Stimulated activated CD8-positive, alpha-beta memory T cell treated with anti-CD3 and anti-CD28 coated beads, Interleukin-4, amount 100 ng/mL, for 48 hours (primary cell): ENCODE measurements at regions not wholly inside any gene's neighbourhood (a gene's known extent, or its start where the extent isn't known, plus 50 kb on each side); places are given as distances from the start of the nearest gene placed in this dataset.

Source experiments
- DNase-seq: peaks from one replicate; pipeline ENCODE4 v3.0.0-alpha.2; 2020

DNA sequence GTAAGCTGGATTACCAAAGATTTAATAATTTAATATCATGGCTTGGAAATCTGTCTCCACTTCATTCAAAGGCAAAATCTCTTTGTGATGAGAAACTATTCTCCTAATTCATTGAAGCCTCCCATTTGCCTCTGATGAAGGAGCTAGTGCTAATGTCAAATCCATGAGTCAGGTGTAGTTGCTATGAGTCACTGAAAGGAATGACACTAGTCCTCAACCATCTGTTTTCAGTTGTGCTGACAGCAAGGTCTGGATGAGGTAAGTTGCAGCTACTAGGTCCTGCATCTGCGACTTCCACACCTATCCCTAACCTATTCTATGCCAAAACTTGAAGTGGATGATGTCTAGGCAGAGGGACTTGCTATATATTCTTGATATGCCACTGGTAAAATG lies 324.0 kb upstream of the UBE2E3 start:
- no peak for DNase-seq

DNA sequence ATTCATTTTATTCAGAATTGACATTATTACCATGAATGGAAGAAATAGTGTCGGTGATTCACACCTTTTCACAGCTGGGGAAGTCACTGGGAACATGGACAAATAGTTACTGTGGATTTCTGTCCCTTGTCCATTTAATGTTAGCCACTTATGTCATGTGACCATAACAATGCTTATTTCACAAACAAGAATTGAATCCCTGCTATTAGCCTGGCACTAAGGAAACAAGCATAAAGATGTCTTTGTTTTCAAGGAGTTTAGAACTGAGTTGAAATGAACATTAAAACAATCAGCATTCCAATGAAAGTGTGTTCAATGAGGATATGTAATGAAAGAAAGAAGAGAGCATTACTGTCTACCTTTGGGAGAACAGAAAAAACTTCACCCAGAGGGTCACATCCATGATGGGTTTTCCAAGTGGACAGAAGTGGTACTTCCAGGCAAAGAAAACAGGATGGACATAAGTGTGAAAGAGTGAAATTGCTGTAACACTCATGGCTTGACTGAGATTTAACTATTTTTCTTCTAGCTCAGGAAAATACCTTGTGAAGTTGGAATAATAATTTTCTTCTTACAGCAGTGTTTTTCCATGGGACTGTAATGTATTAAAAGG lies 324.5 kb upstream of the UBE2E3 start:
- no peak for DNase-seq

DNA sequence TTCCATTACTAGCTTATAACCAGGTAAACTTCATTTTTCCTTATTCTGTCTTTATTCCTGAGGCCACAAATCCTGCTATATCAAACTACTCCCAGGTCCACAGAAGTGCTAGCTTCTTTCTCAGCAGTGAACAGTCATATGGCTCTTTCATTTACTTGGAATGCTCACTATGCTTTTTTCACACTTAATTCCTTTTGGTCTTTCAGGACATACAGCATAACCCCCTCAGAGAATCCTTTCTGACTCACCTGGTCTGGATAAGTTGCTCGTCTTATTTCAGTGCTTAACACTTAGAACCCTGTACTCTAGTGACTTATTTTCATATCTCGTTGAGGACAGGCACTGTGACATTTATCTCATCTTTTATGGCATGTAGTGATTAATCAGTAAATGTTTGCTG lies 325.0 kb upstream of the UBE2E3 start:
- DNase-seq, result no peak

DNA sequence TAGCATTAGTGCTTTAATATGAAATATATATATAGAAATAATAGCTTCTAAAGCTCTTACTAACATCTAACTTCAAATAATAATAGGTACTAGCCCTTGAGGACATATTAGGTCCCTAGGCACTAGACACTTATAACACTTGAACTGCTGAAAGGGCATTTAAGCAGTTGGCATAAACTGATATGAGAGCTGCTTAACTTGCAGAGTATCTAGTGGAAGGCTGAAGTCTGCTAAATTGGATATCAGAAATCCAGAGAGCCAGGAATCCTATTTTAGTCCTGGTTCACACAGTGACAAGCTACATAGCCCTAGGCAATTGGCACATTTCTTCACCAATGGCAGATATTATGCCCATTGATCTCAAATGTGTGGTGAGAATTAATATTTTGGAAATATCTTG lies 326.9 kb upstream of the UBE2E3 start:
- no peak for DNase-seq

DNA sequence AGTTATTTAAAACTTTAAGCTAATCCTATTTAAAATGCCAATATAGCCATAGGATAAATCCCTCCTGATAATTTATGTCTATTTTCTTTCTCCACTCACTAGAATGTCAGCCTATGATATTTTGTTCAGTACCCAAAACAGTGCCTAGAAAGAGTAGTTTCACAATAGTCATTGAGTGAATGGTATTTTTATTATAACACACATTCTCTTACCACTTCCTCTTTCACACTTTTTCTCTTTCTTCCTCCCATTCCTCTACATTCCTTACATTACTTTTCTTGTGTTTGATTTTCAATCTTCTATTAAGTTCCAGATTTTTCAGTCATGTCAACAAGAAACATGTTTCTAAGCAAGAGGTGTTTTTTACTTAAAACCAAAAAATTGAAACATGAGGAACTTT lies 327.6 kb upstream of the UBE2E3 start:
- DNase-seq, result no peak

DNA sequence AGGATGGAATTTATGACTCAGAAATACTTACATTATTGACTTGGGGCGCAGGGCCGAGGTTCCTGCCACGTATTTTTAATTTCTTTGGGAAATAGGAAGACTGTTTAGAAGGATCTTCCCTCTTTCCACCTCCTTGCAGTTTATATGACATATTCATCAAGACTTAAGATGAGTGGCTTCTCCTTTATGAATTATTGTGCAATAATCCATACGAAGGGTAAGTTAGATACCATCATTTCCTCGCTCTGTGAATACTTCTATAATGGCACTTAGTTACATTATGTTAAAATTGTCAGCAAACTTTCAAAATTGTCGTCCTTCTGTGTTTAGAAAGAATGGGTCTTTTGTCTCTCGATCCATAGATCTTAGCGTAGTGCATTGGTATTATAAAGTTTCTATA lies 328.8 kb upstream of the UBE2E3 start:
- DNase-seq, result no peak

DNA sequence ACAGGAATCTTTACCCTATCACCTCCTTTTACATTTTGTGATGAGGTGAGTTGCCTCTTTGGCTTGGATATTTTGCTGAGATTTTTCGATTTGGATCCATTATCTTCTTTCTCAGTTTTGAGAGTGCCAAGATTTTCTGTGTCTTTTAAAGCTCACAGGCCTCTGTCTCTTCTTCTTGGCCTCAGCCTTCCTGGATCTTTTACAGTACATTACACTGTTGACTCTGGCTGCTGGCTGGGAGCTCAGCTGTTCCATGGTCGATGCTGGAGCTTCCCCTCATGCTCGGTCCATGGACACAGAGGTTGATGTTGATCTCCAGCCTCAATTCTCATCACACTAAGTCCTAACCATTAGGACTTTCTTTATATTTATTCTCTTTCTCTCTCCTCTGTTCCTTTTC lies 332.8 kb upstream of the UBE2E3 start:
- DNase-seq, result no peak

DNA sequence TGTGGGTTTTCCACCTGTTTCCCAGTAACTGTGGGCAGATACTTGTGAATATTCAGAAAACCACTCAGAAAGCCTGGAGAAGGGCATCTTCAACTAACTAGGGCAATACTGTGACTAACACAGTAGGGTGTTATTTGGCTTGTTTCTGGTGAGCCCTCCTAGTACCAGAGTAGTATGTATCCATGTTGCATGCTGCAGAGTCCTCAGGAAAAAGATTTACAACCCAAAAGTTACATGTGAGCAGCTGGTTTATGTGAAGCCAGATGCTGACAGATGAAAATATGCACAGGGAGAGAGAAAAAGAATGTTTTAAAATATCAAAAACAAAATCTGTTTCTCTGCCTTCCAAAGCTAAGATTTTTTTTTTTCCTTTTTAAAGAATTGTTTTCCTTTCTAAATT lies 333.2 kb upstream of the UBE2E3 start:
- no peak for DNase-seq

DNA sequence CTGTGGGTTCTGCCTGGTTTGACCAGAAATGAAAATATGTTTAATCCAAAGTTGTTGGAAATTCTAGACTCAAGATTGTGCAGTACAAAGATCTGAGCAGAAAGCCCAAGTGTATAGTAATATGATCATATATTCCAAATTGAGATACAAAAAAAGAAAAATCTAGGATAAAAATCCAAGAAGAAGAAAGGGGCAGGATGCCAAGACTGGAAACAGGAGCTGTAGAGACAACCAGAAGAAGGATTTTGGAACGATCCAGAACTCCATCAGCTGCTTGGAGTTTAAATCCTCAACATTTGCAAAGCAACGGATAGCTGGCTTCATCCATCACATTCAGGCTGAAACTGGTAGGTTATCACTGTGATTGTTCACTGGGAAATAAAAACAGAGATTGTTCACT lies 333.6 kb upstream of the UBE2E3 start:
- DNase-seq, result no peak

DNA sequence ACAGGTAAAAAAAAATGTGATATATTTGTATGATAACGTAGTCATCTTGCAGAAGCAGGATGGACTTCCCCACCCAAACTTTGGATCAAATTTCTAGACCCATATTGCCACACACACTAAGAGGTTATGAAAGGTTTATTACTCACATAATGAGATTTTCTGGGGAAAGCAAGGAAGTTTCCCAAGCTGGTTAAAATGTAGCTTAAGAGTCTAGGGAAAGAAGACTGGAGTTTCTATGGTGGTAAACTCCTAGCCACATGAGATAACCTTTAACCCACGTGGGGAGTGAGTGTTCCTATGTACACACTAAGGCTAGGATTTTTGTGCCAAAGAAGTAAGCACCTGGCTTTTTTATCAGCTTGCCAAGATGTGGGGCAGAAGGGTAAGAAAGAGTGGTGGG lies 335.7 kb upstream of the UBE2E3 start:
- DNase-seq, result no peak

DNA sequence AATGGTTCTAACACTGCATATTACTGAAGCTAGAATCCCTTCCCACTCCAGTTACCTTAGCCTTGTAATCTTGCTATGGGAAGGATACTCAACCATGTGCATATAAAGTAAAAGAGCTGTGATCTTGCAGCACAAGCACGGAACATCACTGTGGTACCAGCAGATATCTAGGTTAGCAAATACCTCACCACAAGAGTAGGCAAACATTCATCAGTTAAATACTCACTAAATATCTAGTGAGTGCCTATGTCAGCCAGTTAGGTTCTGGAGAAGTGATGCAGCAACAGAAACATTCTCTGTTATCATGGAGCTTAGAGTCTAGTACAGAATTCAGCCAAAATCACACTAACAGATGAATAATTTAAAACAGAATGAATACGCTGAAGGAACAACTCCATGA lies 349.6 kb upstream of the UBE2E3 start:
- DNase-seq, result no peak

DNA sequence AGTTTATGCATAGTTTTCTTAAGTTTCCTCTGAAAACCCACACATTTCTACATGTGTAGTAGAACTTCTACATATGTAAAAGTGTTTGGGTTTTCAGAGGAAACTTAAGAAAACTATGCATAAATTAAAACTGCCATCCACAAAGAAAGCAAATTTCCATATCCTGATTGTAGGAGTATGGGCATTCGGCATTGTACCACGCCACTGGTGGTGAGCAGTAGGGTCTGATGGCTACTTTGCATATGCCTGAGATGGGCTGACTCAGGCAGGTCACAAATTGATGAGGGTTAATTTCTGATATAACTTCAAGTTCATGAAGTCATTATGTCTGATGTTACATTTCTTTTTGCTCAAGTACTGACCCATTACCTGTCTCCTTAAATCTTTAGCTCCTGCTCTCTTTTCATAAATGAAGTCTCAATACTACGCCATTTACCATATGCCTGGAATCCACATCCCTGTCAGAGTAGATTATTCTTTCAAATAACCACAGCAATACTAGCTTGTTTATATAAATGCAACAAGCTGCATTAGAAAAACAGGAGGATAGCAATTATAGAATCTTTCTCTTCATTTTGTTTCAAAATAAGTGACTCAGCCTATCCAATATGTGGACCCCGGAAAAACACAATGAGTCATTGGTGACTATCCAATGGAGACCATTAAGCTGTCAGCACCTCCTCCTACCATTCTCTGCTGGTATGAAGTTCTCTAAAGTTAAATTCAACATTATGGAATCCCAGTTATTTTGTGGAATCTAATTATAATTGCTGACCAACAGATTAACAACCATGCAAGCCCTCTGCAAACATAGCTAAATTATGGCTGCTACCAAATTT lies 355.2 kb upstream of the UBE2E3 start:
- no peak for DNase-seq

DNA sequence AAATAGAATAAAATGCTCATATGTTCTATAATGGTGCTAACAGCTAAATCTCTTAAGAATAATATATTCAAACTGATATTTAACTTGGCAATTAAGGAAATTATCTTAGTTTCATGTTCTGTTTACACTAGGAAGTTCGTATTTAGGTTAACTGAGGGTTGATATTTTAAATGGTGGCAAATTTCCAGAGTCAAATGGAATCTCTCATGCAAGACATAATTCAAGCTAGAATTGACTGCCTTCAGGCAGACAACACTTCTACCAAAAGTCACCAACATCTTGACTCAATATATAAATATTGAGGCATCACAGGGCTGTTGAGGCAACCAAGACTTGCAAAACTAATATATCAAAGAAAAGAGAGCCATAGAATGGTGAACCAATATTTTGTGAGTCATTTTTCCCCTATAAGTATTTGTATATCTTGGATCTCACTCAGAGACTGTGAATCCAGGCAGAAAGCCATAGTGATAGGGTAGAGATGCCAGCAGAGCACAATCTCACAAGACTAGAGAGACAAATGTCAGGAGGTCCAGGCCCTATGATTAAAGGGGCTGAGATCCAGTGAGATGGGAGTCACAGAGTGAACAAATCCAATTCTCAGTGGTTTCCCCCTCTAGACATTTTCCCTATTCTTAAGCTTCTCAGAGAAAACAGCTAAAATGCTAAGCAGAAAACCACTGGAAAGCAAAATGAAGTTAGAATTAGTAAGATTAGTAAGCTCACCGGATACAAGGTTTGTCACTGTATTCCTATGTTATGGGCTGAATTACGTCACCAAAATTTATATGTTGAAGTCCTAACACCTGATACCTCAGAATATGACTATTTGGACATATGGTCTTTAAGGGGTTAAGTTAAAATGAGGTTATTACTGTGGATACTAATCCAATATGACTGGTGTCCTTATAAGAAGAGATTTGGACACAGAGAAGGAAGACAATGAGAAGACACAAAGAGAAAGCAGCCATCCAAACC lies 358.2 kb upstream of the UBE2E3 start:
- no peak for DNase-seq

DNA sequence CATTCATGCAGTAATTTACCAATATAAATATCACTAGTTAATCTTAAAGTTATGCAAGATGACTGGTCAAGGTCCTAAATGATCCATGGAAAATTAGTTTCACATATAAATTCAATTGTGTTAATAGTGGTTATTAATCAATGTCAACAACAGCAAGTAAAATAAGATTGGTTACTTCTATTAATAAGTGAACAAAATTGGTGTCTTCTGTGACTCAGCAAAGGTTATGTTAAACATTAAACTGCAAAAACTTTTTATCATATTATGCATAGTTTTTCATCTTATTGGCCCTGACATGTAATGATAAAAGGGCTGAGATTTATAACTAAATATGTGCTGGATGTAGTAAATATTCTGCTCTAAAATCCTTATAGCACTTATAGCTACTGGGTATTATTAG lies 359.0 kb upstream of the UBE2E3 start:
- DNase-seq, result no peak

DNA sequence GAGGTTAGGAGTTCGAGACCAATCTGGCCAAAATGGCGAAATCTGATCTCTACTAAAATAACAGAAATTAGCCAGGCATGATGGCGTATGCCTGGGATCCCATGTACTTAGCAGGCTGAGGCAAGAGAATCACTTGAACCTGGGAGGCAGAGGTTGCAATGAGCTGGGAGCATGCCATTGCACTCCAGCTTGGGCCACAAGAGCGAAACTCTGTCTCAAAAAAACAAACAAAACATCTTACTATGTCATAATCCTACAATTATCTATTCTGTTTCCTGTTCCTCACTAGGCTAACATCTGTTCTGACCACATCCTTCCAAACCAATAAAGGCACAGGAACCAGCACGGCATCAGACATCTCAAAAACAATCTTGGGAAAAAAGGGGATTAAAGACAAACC lies 361.8 kb upstream of the UBE2E3 start:
- DNase-seq, result no peak

DNA sequence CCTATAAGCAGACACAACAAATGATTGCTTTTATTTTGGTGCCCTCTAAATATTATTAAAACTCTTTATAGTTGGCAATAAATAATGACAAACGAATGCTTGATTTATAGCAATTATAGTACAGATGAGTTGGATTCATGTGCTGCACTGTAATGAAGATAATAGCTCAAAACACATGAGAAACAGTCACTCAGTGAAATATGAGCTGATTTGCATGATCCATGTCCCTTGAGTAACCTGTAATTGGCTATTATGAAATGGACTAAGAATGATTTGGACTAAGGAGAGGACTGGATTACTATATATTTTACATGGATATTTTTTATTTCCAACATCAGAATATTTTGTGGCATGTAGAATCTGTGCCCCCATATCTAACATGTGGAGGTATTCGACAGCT lies 365.6 kb upstream of the UBE2E3 start:
- DNase-seq, result no peak

DNA sequence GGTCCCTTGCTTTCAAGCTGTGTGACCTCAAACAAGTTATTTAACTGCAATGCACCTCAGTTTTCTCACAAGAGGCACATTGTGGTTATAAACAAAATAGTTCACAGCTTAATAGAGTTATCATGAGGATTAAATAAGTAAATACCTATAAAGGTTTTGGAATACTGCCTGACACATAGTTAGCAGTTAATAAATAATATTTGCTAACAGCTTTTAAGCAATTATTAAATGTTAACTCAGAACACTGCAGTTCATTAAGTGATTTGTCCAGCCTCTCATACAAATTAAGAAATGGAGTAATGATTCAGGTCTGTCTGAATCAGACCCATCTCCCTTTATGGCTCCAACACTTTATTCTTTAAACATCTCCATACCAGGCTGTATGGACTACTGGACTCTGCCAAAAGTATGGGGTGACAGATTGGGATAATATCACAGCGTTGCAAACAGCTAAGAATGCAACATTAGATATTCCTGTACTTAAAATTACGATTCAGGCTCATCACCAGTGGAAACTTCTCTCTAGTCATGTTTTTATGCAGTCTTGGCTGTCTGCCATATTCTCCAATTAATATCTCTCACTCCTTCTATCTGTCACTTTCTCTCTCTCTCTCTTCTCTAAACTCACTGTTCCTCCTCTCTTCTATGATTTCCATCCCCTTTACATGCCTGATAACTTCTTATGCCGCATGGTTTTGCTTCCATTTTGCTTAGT lies 370.6 kb upstream of the UBE2E3 start:
- DNase-seq, result no peak

DNA sequence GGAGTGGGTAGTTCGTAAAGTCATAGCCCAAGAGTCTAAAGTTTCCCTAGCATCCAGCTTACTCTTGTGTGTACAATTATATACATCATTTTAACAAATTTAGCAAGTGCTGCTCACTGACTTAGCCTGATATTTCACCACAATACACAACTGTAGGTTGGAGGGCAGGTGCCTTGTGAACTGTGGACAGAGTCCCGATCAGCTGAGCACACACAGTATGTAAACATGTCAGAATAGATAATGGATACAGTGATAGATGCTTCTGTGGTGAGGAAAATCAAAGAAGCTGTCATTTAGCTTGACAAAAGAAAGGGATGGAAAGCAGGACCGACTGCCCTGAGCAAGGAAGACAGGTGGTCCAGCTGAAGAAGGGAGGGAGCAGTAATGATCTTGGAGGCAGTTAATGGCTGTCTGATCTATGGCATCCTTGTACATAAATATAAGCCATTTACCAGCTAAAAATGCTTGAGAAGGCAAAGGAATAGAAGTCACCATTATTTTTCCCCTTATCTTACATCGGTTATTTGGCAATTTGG lies 372.8 kb upstream of the UBE2E3 start:
- no peak for DNase-seq

DNA sequence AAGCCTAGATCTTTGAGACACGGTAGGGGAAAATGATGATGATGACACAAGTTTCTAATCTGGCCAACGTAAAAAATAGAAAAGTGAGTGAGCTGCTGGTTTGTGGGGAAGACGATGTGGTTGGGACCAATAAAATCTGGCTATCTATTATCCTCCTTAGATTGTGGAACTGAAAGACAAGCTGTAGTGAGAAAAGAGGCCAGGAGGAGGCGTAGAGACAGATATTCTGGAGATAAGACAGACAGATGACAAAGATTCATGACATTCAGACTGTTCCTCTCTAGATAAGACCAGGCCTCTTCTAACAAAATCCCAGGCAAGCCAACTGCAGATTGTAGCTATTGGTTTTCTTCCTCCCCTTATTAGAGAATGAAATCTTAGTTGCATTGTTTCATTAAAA lies 376.3 kb upstream of the UBE2E3 start:
- no peak for DNase-seq

DNA sequence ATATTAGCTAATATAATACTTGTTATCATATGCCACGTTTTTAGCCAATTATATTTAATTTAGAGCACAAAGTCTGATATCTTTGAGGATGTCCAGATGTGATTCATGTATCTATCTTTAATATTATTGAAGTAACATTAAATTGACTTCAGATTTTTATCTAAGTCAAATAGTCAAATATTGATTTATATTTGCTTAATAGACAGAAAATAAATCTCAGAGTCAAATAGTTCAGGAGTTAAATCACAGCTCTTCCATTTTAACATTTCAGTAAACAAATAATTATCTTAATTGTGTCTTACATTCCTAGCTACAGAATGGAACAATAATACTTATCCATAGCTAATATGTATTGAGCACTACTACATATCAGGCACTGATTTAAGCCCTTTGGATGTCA lies 379.4 kb upstream of the UBE2E3 start:
- DNase-seq, result no peak

DNA sequence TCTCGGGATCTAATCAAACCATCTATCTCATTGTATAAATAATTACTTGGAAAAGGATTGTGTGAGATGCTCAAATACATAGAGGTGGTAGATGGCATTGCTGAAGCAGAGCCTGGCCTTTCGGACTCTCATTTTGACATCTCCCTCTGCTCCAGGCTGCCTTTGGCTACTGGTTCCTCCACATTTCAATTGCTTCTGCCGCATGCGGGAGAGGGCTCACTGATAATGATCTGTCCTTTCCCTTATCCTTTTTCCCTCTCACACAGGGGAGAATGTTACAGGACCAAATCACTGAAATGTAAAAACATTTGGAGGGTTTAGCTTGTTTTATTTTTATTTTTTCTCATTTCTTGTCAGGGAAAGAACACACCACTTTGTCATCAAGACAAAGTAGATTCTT lies 380.6 kb upstream of the UBE2E3 start:
- no peak for DNase-seq

DNA sequence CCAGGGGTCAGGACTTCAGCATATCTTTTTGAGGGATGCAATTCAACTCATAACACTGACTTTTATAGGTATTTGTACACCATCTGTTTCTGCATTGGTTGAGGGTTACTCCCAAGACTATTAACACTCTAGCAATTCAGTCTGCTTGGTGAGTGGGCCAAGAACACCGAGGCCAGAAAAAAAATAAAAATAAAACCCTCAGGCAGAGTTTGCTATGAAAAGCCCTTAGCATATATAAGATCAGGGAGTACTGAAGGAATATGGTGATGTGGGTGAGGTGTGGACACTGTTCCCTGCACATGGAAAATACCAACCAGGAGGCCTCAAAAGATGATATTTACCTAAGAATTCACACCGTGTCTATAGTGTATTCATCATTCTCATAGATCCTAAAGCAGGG lies 383.2 kb upstream of the UBE2E3 start:
- no peak for DNase-seq

DNA sequence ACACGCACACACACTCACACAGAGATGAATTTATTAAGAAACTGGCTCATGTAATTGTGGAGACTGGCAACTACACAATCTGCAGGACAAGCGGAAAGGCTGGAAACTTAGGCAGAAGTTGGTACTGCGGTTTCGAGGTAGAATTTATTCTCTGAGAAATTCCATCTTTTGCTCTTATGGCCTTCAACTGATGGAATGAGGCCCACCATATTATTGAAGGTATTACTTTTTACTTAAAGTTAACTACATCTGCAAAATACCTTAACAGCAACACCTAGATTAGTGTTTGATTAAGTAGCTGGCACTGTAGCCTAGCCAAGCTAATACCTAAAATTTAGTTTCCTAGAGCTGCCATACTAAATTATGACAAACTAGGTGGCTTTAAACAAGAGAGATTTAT lies 384.0 kb upstream of the UBE2E3 start:
- no peak for DNase-seq
